Muscle of arm (tissue), 1 donor: ENCODE measurements at regions not wholly inside any gene's neighbourhood (a gene's known extent, or its start where the extent isn't known, plus 50 kb on each side); places are given as distances from the start of the nearest gene placed in this dataset.
A peak's percentile ranks its signal among the peaks of the same experiment; 100 is the strongest.

Source experiments
- DNase-seq: peaks from one replicate; pipeline ENCODE4 v3.0.0-alpha.2; 2013

DNA sequence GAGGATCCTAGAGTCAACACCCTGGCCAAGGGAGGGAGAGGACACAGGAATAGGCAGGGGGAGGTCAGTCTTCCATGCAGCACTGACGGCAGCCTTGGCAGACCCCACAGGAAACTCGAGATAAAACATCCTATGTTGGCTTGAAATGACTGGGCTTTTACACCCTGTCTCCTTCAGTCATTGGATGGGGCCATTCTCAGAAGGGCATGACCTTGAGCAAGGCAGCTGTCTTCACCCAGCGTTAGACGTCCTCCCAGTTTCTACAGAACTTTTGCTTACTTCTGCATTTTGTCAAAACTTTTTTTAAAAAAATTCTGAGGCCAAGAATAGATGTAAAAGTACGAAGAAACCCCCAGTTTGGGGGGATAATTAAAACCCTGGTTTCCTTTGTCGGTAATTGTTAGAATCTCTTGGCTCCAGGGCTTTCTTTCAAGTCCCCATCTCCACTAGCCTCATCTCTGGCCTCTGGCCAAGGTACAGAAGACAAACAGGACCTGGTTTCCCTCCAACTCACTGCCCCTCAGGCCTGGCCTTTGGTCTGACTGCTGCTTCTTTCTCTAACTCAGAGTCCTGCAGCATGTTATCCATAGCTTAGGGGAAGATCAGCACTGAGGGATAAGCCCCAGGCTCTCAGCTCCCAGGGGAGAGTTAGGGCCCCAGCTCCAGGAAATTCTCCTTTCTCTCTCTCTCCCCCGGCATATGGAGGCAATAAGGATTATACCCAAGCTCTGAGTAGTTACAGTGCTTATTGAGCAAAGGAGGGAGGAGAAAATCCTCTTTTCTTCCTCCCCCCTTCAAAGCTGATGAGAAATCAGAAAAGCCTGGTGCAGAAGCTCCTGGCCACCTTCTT, 51.6 kb upstream of the KCND3 start:
- DNase-seq = no peak

DNA sequence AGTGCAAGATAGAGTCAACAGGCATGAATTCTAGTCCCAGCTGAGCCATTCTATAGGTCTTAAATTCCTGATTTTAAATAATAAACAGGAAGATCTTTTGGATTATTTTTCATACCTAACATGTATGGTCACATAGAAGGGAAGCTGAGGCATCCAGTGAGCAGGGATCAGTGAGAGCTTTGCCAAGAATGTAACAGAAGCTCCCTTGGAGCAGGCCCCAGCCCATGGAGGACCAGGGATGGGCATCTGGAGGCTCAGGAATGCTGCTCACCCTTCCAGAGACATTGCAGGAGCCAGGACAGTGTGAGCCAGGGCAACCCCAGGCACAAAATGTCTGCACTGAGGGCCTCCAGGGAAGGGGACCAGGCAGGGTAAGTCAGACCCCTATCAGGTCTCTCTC, 54.4 kb upstream of the KCND3 start:
- DNase-seq = no peak

DNA sequence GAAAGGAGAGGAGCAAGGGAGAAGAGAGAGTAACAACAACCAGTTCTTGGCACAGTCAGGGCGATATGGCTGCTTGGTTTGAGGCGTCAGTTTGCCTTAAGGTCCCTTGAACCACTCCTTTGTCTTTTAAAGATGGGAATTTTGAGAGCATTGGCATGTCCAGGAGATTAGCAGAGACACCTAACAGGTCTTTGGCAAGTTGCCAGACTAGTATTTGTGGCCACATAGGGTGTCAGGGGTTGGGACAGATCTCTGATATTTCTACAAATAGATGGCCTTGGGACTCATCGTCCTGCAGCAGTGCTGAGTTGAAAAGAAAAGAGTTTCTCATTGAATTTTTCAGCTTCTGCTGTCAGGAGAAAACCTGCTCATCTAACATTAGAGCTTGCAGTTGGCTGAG, 55.3 kb upstream of the KCND3 start:
- DNase-seq = no peak

DNA sequence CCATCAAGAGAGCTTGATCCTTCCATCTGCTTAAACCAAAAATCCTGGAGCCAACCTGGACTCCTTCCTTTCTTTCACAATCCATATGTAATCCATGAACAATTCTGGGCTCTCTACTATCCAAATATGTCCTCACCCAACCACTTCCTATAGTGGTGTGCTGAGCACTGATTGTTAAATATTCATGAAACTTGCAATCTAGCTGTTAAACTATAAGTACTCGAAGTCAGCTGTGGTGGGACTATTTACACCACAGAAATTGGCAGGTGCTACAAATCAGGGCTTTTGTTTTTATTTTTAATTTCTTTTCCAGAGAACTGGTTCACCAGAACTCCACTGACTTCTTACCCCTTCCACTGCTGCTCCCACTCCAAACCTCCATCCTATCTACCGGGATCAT, 57.2 kb upstream of the KCND3 start:
- no peak for DNase-seq

DNA sequence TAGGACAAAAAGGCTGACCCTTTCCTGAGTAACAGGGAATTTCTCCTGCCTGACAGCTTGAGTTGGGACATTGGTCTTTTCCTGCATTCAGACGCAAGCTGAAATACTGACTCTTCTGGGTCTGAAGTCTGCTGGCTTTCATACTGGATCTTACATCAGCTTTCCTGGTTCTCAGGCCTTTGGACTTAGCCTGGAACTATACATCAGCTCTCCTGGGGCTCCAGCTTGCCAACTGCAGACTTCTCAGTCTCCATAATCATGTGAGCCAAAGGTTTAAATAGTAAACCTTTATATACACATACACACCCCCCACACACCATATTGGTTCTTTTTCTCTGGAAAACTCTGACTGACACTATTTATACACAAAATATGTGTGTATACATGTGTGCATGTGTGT, 59.0 kb upstream of the KCND3 start:
- DNase-seq = peak; percentile 17

DNA sequence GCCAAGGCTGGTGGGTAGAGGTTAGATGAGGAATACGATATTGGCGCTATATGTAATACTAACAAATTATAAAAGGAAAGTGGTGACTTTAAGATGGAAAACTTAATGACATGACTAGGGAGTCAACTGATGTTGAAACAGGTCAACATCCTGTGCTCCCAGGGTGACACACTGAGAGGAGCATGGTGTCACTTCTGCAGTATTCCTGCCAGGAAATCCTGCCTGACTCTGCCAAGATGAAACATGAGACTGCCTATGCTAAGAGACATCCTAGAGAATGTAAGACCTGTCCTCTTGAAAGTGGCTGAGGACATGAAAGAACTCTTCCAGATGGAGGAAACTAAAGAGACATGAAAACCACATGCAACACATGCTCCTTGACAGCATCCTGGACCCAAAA, 65.0 kb upstream of the KCND3 start:
- DNase-seq = no peak

DNA sequence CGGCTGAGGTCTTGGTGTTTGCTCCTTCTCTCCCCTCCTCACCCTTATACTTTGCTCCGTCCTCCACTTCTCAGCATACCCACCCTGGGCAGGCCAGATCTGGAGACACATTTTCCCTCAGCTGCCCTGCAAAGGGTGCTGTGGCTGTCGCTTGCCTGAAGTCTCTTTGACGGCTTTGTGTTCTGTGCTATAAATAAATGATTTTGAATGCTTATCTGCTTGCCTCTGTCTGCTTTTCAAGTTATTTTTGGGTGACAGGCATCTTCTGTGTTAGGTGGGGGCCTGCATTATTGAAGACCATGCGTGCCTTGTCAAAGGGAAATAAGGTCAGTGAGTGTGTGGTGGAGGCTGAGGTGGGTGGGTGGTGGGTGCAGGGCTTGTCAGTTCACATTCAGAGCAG, 66.9 kb upstream of the KCND3 start:
- no peak for DNase-seq

DNA sequence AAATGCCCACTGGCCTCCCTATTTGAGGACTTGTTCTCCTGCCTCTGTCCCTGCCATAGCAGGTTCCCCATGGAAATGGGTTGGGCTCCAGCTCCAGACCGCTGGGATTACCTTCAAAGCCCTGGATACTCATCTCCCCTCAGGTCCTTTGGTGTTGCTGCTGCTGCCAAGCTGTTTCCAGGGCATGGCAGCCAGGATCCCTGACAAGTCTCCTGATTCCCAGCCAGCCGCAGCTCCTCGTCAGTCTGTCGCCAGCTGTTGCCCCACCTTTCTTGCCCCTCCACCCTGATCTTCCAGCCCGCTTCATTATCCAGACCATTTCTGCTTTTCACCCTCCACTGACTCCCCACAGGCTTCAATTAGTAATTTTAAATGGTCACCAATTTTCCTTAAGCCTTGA, 68.3 kb upstream of the KCND3 start:
- no peak for DNase-seq

DNA sequence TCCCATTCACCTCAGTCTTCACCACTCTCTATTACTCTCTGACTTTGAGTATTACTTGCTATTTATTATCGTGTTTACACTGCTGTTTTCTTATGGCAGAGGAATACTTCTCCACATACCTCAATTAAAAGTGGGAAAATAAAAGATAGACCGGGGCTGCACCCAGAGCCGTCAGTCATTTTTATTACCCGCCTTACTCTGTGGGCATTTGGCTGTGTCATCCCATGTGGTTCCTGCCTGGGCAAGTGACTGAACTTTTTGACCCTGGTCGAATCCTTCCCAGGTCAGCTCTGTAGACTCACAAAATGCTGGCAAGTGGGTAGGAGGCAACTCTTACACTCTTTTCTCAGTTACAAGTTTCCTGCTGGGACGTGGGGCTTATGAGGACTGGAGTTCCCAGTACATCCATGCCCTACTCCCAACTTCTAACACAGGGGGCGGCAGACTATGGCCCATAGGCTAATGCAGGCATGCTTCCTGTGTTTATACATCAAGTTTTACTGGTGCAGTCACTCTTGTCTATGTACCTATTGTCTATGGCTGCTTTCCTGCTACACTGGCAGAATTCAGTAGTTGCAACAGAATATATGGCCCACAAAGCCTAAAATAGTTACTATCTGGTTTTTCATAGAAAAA, 69.5 kb upstream of the KCND3 start:
- no peak for DNase-seq

DNA sequence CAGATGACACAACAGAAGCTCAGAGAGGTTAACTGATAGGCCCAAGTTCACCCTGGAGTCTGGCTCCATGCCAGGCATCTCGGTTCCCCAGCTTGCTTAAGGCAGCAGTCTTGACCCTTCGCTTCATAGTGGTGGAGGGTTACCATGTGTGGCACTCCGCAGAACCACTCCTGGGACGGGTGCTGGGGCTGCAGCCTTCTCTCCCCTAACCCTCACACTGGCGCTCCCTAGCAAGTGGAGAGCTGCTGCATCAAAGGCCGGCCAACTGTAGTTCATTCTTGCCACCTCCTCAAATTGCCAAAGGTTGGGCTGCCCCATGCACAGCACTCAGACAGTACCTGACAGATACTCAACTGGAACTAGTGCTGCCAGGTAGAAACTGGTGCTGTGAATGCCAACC, 70.2 kb upstream of the KCND3 start:
- no peak for DNase-seq

DNA sequence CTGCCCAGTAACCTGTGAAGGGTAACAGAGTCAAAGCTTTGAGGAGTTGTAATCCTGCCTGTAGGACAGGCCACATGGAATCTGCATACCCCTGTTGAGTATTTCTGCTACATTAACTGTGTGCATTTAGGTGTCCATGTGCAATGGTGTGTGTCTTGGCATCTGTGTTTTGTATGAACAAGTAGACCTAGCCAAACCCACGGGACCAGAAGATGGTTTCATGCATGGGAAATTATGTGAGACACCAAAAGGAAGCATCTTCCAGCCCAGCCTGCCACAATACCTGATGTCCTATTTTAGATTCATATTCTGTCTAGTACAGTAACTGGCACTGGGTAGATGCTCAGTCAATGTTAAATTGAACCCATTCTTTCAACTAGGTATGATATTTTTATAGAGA, 70.8 kb upstream of the KCND3 start:
- DNase-seq = no peak

DNA sequence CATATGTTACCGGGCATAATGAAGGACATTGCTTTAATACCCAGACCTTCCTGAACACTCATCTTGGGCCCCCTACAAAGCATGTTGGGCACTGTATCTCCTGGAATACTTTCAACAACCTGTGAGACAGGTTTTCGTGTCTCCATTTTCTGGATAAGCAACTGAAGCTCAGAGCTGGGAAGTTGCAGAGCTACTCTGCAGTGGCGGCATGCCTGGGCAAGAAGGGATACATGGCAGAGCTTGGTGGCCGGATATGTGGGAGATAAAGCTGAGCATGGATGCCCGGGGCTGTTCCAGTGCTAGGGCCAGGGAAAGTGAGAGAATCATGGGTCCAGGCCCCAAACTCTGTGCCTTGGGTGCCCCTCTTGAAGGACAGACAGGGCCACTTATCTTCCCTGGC, 71.6 kb upstream of the KCND3 start:
- DNase-seq = no peak

DNA sequence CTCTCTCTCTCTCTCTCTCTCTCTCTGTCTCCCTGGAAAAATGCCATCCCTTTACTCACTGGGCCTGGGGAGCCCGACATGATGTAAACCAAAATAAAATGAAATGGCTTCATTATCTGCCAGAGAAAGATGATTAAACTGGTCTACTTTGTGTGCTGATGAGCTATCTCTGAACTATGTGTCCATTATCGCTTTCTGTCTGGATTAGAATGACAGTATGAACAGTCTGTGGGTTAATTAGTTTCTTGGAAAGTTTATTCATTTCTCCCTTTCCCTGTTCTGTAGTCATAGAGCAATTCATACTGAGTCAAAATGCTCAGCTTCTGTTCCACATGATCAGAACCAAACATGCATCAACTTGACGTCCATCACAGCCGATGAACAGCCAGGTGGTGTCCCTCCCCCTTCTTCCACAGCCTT, 72.4 kb upstream of the KCND3 start:
- no peak for DNase-seq

DNA sequence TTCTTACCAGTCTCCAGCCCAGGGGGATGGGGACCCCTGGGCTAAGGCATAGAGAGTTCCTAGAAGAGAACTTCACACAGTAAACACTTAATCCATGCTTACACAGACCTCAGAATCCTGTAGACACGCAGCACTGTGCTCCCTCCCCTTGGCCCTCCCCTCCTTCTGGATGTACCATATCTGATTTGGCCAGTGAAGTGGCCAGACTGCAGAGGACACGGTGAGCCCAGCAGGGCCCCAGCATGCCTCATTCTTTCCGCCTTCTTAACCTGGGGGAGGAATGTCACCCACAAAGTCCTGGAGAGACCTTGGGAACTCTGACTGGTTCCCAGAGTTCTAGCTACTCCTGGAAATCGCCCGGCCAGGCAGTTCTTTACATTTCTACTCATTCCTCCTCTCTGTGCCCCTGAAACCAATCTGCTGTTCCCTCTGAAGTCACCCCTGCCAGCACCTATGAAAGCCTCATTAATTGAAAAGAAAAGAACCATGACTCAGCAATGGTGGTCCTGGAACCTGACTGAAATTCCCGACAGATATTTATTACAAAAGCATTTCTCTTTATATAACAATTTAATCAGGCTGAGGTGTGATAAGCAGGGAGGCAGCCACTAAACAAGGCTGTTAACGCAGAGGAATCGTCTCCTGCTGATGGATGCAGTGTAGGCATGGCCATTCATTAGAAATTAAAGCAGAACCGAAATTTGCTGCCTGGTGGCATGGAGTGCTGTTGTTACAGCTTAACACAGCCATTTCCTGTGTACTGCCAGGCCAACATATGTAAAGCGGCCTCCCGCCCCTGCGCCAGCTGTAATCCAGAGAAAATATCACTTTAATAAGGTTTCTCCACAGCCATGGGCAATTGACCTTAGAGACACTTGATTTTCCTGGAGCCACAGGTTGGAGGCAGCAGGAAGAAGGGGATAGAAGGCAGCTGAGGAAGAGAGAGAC, 74.6 kb upstream of the KCND3 start:
- DNase-seq = no peak

DNA sequence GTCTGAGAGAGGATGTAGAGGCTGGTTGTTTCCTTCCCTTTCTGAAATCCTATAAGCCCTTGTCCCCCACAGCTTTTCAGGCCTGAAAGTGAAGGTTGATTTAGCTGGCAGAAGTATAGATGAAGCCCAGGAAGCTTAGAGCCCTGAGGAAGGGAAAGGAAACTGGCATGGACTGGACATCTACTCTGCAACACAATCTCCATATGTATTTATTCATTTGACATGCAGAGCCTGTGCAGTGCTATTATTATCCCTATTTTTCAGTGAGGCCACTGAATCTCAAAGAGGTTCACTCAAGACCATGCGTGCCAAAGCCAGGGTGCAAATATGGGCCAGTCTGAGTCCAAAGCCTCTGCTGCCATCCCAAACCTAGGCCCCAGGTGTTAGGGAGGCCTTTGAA, 78.5 kb upstream of the KCND3 start:
- DNase-seq = no peak

DNA sequence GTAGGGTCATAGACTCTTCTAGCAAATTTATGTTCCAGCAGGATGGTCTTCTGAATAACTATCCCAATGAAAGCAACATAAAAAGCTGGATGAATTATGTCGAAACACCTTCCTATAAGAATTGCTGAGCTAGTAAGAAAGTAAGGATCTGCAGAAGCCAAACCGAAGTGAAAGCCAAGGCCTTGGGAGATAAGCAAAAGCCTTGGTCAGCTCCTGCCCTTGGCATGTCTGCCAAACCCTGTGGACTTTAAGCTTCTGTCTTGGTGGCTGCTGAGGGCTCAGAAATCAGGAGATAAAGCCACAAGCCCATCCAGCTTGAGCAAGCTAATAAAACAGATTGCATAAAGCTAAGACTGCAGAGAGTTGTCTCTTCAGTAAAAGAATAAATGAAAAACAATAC, 81.2 kb upstream of the KCND3 start:
- no peak for DNase-seq

DNA sequence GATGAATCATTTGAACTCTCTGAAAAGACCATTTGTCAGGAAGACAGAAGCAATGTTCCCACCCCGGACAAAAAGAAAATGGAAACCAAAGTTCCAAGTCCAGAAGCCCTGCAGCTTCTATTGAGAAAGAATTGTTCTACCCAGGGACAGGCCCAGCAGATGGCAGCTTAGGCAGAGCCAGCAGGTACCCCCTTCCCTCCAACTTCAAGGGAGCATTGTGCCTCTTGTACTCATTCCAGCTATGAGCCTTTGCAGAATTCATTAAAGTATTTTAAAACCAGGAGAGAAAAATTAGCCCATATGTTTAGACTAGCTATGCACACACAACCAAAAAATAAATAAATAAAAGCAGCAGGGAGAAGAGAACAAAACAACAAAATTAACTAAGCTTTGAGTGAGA, 85.2 kb upstream of the KCND3 start:
- DNase-seq = no peak

DNA sequence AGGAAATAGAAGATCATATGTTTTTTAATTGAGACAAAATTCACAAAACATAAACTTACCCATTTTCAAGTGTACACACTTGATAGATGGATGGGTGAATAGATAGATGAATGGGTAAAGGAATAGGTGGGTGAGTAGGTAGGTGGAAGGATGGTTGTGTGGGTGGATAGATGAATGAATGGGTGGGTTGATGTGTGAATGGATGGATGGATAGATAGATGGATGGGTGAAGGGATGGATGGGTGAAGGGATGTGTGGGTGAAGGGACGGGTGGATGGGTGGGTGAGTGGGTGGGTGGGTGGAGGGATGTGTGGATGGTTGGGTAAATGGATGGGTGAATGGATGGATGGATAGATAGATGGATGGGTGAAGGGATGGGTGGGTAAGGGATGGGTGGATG, 86.1 kb upstream of the KCND3 start:
- DNase-seq = no peak

DNA sequence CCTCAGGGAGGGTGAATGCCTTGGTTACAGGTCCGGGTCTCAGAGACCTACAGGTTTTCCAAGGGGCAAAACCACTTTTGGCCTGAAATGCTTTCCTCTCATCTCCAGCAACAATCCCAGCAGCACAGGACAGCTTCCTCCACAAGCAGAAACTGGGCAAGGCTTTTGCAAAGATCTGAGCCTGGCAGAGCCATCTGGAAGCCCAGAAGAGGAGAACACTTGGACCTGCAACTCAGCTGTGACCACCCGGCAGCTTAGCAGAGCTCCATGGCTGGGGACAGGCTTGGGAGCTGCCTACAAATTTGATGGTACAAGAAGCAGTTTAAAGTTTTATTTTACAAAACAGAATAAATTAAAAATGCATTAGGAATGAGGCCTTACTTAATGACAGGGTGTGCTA, 90.0 kb upstream of the KCND3 start:
- no peak for DNase-seq

DNA sequence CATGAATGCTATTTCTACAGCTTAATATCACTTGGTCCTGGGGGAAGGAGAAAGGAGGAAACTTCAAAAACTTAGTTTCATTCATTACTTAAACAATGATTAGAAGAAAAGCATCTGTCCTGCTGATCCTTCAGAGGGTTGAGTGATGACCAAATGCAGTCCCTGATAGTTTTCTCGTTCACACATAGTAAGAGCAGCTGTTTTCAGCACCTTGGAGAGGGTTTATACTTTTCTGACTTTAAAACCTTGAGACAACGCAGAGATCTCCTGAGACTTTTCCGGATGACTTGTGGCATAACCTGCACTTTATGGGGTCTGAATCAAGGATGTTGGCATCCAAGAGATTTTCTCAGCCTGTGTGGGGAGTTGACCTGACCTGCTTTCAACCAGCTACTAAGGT, 94.0 kb upstream of the KCND3 start:
- DNase-seq = peak; percentile 9

DNA sequence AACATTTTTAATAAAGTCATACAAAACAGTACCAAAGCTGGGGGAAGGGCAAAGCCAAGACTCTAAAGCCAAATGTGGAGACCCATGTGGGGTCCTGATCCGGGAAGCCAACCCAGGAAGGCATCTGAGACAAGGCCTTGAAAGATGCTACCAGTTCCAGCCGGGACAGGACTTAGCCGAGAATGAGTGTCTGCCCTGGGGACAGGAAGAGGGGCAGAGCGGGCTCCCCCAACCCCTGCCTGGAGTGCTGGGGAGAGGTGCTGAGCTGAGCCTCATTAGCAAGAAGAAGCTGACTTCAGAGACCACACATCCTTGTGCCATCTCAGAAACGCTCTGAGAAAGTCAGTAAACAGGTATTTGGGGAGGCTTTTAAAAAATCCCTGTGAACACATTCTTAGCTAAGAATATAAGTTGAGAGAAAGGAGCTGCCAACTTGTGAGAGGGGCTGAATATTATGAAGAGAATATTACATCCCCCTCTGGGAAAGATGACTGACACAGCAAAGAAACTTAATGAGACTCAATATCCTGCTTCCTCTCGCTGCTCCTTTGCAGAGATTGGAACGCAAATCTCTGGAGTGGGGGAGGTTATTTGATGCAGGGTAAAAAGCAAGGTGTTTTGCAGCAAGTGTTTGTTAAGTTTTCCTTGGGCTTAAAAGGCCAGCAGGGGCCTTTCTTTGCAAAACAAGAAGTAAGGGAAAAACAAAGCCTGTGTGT, 103.3 kb upstream of the KCND3 start:
- DNase-seq = no peak

DNA sequence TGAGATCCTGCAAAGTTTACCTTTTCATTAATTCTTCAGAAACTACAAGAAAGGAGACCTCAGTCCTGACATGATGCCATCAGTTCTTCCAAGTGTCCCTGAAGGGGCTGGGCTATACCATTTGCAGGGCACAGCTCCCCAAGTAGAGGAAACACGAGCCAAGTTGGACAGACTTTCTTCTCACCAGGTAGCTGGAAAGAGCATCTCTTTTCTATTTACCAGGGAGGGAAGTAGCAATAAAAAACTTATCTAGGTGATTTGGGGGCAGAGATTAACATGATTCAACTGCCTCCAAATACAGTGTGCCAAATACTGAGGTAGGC, 103.9 kb upstream of the KCND3 start:
- DNase-seq = no peak
